Skin of body (tissue), 2 donors: ENCODE measurements at regions not wholly inside any gene's neighbourhood (a gene's known extent, or its start where the extent isn't known, plus 50 kb on each side); places are given as distances from the start of the nearest gene placed in this dataset. TPM values are rescaled to one million over a fixed set of nuclear protein-coding genes. Genes with fewer than 3 reads are reported as not detected.

Experiments
- DNase-seq: peaks from one replicate; lab custom pipeline; 2025; lab: John Stamatoyannopoulos, UW
- small RNA-seq: library from RNA; depleted of rRNA; stranded (forward); fragments of <200 nt; gene quantifications from one replicate; pipeline ENCODE3, GENCODE V24; 2014; ENCODE audit warnings: low replicate concordance

DNA sequence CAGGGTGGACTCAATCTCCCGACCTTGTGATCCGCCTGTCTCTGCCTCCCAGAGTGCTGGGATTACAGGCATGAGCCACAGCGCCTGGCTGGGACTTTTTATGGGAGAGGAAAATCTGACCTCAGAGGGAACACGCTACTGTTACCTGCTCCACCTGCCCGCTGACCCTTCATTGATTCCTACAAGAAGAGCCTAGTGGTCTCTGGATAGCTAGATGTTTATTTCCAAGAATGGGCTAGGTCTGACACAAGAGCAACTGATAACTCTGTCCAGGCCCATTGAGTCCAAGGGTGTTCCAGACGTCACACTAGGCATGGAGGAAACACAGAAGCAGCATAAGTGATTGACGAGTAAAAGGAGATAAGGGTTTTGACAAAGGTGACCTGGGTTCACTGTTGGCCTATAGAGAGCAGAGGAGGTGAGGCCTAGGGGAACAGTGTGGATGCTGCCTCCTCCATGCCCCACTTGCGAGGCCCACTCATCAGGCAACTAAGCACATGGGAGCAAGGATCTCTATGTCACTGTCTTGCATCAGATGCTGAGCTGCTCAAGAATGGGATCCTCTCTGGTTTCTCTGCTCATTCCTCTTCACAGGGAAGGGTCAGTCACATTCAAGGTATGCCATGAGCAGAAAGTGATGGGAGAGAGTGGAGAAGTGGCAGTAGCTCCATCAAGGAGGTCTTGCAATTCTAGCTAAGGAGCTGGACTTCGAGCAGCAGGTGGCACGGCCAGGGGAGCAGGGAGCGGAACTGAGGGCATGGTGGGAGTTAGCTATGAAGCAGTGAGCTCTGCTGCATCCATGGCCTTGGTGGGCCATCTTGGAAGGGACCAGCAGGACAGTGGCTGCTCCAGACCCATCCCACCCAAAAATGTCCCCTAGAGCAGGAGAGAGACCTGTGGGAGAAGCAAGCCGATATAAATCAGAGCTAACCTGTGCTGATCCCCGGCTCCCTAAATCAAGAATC is 145.2 kb downstream of the WSCD1 start:
- no peak for DNase-seq

DNA sequence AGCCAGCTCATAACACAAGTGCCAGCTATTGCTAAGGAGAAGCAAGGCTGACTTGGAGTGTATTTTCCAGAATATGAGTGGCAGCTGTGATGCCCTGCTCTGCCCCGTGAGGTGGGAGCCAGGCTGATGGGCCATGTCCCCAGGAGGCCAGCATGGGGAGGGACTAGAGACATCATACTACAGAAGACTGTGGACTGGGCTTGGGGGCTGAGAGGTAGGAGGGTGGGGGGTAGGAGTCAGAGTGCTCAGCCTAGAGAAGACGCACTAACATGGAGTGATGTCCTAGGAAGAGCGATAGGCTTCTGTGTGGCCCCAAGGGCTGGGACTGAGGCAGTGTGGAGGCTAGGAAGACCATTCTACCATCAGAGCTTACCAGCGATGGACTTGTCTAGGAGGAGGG is 143.7 kb downstream of the WSCD1 start:
- no peak for DNase-seq

GRCh38 chr17:6212766-6213165 is 142.6 kb downstream of the WSCD1 start:
- no peak for DNase-seq

DNA sequence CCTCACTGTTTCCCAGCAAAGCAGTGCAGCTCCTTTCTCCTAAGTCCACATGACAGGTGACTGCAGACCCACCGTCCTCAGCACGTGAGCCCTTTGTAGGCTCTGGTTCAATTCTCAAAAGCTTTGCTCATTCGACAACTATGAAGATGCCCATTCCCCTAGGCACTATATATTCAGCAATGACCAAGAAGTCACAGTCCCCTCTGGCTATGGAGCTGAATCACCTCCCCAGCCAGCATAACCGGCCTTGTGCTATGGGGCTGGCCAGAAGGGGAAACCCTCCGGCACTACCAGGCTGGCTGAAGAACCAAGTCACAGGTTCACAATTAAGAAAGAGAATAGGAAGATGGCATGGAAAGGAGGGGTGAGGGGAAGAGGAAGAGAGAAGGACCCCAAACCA is 139.7 kb downstream of the WSCD1 start:
- no peak for DNase-seq

GRCh38 chr17:6208608-6209180 is 138.5 kb downstream of the WSCD1 start:
- DNase-seq, result no peak

DNA sequence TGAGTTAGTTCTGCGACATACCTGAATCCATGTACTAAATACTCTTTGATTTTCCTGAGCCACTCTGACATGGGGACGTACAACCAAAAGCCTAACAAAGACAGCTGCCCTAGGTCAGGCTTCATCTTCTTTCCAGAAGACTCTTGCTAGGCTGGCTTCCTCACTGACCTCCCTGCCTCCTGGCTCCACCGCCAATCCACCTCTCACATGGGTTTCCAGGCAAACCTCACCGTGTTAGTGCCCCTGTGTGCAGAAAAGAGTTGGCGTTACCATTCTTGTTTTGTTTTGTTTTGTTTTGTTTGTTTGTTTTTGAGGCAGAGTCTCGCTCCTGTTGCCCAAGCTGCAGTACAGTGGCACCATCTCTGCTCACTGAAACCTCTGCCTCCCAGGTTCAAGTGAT is 135.3 kb downstream of the WSCD1 start:
- no peak for DNase-seq

DNA sequence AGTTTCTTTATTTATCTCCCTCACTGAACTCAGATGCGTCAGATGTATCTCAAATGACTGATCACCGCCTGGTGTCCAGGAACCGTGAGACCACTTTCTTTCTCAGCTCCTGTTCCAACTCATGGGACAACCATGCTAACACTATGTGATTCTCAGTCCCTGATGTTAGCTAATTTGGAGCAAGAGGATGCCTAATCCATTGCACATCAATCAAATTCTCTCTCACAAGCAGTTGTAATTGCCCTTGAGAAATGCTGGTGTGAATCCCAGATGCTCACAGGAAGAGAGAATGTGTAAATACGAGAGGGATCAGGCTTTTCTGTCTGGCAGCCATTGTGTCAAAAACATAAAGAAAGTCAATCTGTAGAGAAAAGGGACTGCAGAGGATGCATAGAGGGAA is 134.9 kb downstream of the WSCD1 start:
- DNase-seq, result no peak

DNA sequence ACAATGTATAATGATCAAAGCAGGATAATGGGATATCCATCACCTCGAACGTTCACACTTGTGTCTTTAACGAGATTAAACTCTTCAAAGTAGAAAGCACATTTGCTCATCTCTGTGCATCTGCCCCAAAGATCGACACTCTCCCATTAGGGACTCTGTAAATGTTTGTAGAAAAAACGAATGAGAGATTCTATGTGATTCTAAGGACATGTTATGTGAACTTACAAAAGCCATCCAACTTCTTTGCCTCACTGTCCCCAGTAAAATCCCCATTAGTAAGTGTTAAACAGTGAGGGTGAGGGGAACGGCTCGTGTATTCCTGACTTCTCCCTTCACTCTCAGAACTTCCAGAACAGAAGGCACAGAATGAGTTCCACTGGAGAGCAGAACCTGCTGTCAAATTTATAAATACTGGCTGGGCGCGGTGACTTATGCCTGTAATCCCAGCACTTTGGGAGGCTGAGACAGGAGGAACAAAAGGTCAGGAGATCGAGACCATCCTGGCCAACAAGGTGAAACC is 134.1 kb downstream of the WSCD1 start:
- DNase-seq, result no peak

DNA sequence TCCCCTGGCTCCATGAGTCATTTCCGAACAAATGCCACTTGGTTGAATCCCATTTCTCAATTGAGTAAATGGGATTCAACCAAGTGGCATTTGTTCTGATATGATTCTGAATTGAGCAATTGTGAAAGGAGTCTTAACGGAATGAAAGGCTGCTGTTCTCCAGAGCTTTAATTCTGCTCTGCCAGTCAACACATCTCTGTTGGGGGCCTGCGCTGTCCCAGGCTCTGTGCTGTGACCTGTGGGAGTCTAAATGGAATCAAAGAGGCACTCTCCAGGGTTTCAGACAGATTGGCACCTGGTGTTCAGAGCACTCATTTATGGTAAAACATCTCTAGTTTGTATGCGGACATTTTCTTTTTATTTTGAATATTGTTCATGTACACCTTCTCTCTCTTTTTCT is 126.2 kb downstream of the WSCD1 start:
- DNase-seq, result no peak

DNA sequence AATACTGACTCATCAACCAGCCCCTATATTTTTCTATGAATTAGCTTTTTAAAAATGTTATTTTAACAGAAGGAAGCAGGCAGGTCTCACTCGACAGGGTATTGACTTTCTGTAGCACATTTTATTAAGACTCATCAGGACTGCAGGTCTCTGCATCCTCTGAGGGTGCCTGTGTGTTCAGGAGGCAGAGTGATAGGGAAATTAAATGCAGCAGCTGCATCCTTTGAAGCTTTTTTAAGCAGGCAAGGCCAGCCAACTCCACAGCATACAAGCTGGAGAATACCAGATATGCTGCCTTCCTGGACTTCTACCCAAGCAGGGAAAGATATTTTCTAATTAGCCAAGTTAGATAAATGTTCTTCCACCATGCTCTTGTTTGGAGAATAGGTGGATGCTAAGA is 124.9 kb downstream of the WSCD1 start:
- no peak for DNase-seq

DNA sequence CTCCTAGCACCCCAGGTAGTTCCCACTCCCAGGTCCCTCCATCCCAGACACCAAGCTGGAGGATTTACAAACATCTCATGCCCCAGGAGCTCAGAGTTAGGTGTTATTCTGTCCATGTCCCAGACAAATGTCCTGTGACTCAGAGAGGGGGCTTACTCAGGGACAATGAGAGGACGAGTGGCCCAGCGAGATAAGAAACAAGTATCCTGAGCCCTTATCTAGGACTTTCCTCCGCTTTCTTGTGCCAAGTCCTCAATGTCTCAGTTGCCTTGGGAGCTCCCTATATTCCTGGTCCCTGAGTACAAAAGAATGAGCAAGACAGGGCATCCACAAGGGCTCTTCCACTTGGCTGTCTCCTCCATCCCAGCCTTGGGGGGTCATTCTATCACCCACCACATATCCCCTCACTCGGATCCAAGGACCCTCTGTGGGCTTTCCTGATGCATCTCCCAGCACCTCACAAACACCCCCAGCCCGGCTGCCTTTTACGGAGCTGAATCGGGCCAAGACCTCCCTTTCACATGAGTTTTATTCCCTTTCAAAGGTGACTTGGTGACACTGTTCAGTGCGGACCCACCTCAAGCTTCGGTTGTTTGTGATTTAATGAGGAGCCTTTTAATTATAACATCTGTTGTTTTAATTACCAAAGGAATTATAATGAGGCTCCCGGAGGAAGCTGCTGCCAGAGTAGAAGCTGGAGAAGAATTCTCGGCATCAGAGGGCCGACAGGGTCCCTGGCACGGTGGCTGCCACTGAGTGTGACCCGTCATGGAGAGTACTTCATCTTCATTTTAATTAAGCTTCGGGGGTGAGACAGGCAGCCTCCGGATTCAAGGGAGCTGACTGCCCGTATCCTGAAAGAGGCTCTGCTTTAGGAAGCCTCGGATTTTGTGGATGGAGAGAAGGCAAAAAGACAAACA is 121.5 kb downstream of the WSCD1 start:
- DNase-seq, result no peak

GRCh38 chr17:6187836-6188235 is 117.7 kb downstream of the WSCD1 start:
- DNase-seq, result no peak

GRCh38 chr17:6186998-6187397 is 116.8 kb downstream of the WSCD1 start:
- no peak for DNase-seq

DNA sequence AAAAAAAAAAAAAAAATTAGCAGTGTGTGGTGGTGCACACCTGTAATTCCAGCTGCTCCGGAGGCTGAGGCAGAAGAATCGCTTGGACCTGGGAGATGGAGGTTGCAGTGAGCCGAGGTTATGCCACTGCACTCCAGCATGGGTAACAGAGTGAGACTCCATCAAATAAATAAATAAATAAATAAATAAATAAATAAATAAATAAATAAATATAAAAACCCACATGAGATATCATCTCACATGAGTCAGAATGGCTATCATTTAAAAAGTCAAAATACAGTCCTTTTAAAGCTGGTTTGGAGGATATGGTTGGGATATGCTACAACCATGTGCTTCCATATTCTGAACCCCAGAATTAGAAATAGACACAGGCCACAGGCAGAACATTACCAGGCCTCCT is 114.3 kb downstream of the WSCD1 start:
- DNase-seq, result no peak

DNA sequence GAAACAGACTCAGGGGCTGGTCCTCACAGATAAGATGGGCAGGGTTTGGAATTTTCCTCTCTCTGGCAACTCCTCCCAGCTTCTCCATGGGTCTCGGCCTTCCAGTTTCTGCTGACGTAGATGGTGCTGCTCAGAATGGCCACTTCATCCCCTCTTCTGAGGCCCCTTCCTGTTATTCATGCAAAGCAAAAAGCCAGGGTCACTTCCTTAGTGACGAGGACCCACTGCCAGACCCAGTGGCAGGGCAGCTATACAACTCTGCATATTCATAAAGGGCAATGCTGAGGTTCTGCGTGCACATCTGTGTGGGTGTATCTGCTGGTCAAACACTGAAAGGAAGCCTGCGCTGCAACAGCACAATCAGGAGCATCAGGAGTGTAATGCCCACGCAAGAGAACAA is 108.8 kb downstream of the WSCD1 start:
- DNase-seq, result peak; percentile 21

DNA sequence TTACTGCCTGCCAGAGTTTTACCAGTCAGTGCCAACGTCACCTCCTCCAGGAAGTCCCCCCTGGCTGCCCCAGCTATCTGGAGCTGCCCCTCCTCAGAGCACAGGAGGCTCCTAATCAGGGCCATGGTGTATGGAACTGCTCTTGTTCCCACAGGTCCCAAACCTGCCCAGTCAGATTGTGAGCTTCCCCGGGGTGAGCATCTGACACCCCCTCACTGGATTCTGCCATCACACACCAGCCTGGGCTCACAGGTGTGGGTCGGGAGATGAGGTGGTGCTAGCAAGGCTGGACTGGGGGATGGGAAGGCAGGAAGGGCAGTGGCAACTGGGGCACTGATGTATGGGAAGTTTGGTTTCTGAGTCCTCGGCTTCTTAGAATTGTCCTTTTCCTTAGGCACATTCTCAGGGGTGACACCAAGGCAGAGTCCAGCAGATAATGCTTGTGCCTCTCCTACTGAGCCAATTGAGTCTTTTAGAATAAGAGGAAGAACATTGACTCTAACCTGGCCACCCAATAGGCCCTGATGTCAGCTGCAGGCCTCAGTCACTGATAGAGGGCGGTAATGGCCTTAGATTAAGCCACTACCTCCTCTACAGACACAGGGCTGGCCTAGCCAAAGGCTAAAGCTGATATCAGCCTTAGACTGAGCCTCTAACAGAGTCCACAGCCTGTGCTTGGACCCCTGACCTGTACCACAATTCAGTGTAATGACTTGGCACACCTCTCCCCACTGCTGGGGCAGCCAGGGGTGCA is 107.9 kb downstream of the WSCD1 start:
- no peak for DNase-seq

Small RNA genes lying in the stretch of these regions (small RNA-seq; reads per million reads assigned to genes)
- gene RNU6-1264P, result not detected
